Islet precursor cell (in vitro differentiated cells): ENCODE measurements at regions not wholly inside any gene's neighbourhood (a gene's known extent, or its start where the extent isn't known, plus 50 kb on each side); places are given as distances from the start of the nearest gene placed in this dataset.

Source experiments
- DNase-seq: peaks from one replicate; pipeline ENCODE4 v3.0.0-alpha.2; 2018

- peak; percentile 5 for DNase-seq
These were observed 1451.2 kb downstream of the BRD1 start for GRCh38 chr22:48376428-48376827.

DNA sequence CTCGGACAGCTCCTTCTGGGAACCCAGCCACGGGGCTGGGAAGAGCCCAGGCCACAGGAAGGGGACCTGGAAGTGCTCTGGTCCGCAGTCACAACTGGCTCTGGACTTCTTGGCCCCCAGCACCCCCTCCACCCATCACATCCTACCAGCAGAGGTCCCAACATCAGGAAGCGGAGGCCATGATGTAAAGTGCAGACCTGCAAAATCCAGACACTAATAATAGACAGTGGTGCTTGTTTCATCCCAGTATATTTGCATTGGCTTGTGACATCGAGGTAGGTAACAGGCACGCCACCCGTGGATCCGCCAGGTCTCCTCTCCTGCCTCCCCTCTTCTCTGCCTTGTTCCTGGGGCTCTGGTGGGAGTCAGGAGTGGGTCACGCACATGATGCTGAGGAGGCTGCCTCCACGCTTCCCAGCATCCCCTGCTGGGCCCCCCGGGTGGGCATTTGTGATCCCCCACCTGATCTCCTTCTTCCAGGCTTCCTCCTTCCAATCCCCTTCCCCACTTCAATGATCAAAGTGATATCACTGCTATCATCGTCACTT lies 1454.0 kb downstream of the BRD1 start:
- no peak for DNase-seq

DNA sequence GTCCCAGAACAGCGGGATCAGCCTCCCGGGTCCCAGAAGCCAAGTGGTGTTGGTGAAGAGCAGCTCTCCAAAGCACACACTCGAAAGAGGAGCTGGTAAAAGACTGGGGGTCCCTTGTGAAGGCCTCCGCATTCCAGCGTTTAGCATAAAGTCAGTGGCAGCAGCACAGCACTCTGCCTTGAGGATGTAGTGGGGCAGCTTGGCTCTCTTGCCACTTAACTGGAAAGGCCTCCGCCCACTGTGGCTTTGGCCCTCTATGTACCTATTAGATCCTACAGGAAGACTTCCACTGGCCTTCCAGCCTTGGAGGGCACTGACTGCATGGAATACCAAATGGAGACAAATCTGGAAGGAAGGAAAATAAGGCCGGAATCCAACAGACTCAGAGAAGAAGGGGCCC lies 1455.3 kb downstream of the BRD1 start:
- DNase-seq = peak; percentile 40

GRCh38 chr22:48371391-48371790 lies 1456.3 kb downstream of the BRD1 start:
- DNase-seq = peak; percentile 15

- peak; percentile 38 for DNase-seq
These were observed 1457.0 kb downstream of the BRD1 start for GRCh38 chr22:48370508-48371325.

GRCh38 chr22:48369789-48370507 lies 1457.7 kb downstream of the BRD1 start:
- DNase-seq = peak; percentile 53

DNA sequence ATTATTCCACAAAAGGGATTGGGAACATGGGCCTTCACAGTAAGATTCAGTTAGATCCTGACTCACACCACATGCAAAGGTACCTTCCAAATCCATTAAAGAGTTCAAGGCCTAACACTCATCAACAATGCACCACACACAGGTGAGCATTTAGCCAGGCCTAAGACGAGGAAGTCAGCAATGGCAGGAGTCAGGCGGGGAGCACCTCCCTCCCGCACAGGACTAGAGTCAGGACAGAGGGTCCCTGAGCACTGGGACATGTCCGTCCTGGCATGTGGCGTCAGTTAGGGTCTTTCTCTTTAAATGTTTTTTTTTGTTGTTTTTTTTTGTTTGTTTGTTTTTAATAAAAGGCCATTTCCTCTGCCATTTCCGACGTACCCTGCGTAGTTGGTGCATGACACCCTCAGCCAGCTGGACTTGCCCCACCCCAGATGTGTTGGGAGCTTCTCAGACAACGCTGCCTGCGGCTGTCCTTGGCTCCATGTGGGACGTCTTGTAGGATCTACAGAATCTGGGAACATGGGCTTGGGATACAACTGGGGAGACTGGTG lies 1458.6 kb downstream of the BRD1 start:
- peak; percentile 35 for DNase-seq

DNA sequence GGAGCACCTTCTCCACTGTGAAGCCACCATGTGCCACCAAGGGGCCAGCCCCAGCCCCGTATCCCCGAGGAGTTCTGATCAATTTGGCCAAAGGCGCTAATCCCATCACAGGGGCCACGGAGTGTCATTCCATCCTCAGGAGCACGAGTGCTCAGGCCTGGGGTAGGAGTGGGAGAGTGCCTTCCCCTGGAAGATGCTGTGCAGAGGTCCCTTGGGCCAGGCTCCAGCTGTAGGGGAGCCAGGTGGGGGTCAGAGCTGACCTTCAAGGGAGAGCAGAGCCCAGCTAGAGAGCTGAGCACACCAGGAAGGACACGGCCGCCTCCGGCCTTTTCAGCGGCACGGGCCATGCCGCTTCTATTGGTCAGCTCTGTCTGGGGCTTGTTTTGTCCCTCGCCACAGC lies 1459.9 kb downstream of the BRD1 start:
- DNase-seq = peak; percentile 29

- peak; percentile 37 for DNase-seq
These were observed 1461.1 kb downstream of the BRD1 start for GRCh38 chr22:48366591-48366990.

GRCh38 chr22:48366056-48366455 lies 1461.6 kb downstream of the BRD1 start:
- no peak for DNase-seq

- DNase-seq = peak; percentile 22
These were observed 1462.3 kb downstream of the BRD1 start for GRCh38 chr22:48365386-48365785.

DNA sequence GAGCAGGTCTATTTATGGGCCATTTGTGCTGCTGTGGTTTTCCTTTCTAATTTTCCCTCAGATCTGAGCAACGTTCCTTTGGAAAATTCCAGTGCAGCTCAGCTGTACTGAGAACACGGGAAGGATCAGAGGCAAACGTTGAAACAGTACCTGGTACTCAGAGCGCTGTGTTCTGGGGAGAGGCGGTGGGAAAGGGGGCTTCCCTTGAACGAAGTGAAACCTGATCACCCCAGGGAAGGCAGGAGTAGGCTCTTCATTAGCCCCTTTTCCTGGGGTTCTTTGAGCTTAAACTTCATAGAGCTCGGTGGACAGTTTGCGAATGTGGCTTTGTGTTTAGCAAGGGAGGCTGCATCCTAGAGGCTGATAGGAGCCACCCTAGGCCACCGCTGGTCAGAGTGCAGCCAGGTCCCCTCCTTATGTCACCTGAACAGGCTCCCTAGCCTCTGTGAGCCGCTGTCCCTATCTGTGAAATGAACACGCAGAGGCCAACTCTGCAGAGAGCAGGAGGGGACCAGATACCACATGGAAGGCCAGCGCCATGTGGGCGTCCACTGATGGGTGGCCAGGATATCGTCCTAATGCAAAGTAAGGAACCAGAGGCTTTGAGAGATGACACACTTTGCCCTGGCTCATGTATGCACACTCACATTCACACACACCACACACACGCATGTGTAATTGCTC lies 1464.8 kb downstream of the BRD1 start:
- DNase-seq = peak; percentile 22

DNA sequence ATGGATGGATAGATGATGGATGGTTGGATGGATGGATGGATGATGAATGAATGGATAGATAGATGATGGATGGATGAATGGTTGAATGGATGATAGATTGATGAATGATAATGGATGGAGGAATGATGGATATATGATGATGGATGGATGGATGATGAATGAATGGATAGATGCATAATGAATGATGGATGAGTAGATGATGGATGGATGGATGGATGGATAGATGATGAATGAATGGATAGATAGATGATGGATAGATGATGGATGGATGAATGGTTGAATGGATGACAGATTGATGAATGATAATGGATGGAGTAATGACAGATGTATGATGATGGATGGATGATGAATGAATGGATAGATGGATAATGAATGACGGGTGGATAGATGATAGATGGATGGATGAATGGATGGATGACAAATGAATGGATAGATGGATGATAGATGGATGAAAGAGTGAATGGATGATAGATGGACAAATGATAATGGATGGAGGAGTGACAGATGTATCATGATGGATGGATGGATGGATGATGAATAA lies 1466.5 kb downstream of the BRD1 start:
- DNase-seq = no peak

DNA sequence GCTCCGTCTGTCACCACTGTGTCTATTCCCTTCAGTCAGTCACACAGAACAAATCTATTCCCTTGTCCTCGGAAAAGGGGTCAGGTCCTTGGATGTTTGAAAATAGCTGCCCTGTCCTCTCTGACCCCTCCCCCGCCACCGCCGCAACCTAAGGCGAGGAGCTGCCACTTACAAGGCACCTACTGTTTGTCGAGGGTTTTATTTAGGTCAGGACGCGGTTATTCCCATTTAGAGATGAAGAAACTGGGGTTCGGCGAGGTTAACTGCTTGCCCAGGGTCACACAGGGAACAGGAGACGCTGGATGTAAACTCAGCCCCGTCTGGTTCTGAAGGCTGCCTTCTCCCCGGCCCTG lies 1468.1 kb downstream of the BRD1 start:
- DNase-seq = no peak

DNA sequence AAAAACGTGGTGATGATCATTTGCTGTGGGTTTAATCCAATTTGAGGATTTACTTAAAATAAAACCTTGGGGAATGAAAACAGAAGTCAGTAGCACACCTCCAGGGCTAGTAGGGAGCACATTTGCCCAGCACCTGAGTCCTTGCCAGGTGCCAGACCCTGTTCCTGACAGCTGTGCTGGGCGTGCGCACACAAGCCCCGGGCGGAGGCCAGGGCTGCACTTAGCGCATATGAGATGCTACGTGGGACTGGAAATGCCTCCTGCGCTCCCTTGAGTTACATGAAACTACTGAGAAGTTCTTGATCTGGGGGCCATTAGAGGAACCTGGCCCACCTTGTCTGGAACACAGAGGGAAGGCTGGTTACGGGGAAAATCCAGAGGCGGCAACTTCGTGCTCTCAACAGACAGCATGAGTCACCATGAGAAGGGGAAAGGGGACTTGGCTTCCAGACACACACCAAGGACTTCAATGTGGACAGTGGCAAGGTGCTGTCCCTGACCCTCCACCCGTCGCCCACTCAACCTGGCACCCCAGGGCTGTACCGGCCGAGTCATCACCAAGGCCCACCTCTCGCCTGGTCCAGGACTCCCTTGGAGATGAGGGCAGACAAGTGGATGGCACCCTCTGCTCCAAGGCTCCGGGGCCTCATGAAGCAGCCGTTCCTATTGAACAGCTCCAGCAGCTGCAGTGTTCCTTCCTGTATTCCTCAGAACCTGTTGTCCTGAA lies 1468.6 kb downstream of the BRD1 start:
- DNase-seq = no peak

DNA sequence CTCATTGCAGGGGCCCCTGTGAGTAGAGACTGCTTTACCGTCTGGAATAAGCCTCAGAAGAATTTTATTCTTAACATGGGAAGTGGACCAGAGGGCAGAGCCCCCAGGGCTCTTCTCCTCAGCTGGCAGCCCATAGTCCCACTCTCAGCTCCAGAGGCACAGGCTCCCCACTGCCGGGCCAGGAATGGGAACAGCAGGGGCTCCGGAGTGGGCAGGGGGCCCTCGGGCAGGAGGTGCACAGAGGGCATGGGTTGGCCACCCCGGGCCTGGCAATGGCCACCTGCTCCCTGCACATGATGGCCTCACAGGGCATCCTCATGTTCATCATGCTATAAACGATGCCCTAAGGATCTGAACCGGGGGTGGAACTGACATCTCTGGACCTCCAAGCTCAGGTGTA lies 1469.7 kb downstream of the BRD1 start:
- DNase-seq = no peak

- no peak for DNase-seq
These were observed 1470.5 kb downstream of the BRD1 start for GRCh38 chr22:48357196-48357595.

GRCh38 chr22:48356731-48357130 lies 1470.9 kb downstream of the BRD1 start:
- DNase-seq = no peak

DNA sequence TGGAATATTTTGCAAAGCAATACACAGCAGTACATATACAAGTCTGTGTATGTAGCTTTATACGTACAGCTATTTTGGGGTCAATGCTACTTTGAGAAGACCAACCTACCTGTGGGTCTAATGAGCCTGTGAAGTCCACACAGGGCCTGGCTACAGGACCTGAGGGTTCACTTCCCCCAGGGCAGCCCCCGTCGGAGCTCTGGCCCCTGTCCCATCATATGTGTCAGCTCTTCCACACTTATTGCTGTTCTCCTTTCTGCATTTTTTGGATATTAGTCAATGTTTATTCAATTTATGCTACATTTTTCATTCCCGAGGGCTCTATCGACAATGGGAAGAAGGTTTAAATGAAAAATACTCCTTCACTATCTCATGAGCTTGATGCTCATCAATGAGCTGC lies 1473.6 kb downstream of the BRD1 start:
- no peak for DNase-seq

- DNase-seq = peak; percentile 65
These were observed 1474.3 kb downstream of the BRD1 start for GRCh38 chr22:48353116-48353947.
